ENCODE measurements at regions not wholly inside any gene's neighbourhood (a gene's known extent, or its start where the extent isn't known, plus 50 kb on each side); places are given as distances from the start of the nearest gene placed in this dataset.
"Not testable (repeated sequence)": the region's sequence is repeated elsewhere in the genome, so short reads cannot be mapped to it uniquely, and the experiment has no call there.

DNA sequence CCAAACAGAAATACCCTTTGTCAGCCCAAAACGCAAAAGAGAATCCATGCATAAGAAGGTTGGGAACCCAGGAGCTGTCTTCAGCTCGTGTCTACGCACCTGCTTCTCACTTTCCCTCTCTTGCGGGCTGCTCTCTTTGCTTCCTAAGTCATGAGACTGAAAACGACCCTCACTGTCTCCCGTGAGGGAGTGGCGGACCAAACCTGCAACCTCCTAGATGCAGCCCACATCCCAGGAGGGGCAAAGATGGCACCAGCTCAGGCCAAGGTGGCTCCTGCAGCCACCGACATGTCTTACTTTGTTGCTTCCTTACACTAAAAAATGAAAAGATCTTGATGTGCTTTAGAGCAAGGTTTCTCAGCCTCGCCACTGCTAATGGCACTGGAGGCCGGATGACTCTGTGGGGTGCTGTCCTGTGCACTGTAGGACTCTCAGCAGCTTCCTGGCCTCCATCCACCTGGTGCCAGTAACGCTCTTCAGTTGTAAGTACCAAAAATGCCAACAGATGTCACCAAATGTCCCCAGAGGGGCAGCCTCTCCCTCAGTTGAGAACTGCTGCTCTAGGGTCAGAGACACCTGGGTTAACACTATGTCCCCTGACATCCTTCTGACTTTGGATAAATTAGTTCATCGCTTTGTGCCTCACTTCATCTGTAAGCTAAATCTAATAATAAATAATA is 179.8 kb upstream of the PFKP start:
- DNase-seq = no peak

DNA sequence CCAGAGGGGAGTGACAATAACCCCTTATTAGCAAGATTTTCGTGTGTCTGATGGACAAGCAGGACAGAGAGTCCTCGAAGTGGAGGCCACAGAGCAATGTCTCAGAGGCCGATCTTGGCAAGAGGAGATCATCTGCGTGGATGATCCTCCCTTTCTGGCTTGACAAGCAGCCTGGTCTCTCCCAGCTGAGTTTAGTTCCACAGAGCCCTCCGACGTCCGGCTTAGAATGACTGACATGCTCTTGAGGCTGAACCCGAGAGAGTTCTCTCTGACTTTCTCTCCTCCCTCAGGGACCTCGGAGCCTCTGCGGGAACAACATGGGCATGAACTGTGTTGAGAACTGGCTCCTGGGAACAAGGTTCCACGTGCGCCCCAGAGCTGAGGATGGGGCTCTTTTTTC is 180.7 kb upstream of the PFKP start:
- no peak for DNase-seq

DNA sequence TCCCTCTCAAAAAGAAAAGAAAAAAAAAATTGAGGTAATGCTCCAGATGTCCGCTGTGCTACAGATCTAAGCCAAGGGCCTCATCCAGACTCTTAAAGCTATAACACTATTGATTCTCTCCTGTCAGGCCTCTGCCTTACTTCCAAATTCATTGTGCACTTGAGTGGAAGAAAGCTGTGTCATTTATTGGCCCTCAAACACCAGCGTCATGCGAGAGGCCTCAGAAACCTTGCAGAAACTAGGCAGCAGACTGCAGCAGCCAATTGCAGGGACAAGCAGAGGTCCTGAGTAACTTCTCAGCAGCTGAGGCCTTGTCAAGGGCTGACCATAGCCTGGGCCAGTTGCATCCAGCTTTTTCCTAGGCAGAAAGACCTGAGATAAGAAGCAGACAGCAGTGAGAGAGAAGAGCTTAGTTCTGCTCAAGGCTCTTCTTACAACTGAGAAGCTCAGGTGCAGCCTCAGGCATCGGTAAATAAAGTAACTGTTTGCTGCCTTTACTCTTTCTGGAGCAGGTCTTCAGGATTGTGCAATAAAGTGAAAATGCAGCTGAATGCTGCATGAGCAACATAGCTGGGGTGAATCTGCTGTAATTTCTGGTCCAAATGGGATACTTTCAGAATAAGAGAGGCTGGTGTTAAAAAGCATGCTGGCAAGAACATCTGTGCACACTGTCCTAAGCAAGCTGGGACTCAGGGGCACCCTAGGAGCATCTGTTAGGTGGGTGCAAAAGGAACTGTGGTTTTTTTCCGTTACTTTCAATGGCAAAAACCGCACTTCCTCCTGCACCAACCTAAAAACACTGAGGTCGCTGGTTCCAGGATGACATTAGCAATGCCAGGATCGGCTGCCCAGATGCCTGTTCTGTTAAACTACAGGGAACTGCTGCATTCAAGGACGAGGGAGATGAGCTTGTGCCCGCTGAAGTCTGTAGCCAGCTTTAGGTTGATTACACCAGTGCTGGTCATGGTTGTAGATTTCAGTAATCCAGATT is 181.8 kb upstream of the PFKP start:
- no peak for DNase-seq

DNA sequence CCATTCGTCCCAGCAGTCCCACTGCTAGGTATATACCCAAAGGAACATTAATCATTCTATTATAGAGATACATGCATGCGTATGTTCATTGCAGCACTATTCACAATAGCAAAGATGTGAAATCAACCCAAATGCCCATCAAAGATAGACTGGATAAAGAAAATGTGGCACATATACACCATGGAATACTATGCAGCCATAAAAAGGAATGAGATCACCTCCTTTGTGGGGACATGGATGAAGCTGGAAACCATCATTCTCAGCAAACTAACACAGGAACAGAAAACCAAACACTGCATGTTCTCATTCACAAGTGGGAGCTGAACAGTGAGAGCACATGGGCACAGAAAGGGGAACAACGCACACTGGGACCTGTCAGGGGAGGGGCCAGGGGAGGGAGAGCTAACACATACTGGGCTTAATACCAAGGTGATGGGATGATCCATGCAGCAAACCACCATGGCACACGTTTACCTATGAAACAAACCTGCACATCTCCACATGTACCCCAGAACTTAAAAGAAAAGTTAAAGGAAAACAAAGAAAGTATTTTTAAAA is 183.3 kb upstream of the PFKP start:
- DNase-seq = not testable (repeated sequence)

DNA sequence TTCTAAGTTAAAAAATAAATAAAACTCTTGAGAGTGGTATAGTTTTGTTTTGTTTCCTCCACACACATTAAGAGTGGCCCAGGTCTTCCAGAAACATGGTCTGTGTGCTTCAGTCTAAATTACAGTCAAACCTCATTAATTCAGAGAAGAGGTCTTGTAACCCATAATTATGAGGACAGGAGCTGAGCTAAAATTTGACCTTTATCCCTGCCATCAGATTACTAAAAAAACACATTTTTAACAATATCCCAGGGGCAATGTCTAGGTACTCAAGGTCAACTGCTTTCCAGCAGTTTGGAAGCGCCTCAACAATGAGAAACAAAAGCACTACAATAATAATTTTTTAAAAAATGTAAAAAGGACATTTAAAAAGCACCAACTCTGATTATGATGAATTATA is 184.1 kb upstream of the PFKP start:
- no peak for DNase-seq

DNA sequence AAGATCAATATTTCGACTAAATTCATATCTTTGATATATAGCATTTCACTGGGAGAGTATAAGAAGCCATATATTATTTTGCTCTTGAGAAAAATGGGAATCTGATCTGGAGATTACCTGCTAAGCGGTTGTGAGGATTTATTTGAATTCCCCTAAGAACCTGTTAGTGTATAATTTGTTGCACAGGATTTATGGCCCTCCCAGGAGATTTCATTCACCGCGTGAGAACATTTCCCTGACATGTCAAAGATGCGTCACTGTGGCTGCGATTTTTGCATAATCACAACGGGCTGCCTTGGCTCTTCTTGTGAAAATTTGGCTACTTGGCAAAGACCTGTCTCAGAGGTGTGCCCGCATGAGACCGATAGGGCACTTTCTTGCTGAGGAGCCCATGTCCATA is 184.7 kb upstream of the PFKP start:
- no peak for DNase-seq

DNA sequence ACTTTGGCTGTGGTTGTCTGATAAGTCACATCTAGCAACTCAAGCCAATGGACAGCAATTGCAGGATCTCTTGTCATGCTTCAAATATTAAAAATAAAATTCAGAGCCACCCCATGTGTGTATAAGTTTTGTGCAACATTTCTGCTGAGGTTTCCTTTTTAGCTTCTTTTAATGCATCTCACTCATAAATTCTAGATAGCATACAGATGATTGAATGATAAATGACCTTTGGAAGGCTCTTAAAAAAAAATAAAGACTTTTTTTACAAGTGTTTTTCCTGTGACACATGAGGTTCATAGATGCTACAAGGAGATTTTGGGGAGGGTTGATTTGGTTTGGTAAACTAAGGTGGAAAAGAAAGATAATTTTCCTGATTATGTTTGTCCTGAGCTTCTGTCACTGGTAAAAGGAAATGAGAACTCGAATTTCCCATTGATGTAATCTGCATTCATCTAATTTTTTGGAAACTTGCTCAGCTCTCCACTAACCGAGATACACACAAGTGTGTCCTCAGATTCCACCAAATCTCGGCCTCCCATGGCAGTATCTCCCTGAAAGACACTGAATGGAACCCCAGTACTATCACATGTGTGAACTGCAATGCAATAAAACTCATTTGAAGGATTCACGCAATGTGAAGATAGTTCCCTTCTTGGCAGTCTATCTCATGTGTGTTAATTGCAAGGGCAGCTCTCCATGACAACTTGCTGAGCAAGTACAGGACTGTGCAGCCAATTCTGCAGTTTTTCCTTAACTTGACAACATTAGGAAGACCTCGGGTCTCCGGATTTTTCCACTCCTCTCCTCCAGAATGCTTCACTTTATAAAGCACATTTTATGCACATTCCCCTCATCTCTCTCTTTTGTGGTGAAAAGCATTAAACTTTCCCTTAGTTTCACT is 185.4 kb upstream of the PFKP start:
- DNase-seq = no peak

DNA sequence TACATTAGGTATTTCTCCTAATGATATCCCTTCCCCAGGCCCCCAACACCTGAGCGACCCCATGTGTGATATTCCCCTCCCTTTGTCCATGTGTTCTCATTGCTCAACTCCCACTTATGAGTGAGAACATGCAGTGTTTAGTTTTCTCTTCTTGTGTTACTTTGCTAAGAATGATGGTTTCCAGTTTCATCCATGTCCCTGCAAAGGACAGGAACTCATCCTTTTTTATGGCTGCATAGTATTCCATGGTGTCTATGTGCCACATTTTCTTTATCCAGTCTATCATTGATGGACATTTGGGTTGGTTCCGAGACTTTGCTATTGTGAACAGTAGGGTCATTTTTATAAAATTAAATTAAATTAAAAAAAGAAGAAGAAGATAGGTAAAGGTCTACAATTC is 187.3 kb upstream of the PFKP start:
- not testable (repeated sequence) for DNase-seq

DNA sequence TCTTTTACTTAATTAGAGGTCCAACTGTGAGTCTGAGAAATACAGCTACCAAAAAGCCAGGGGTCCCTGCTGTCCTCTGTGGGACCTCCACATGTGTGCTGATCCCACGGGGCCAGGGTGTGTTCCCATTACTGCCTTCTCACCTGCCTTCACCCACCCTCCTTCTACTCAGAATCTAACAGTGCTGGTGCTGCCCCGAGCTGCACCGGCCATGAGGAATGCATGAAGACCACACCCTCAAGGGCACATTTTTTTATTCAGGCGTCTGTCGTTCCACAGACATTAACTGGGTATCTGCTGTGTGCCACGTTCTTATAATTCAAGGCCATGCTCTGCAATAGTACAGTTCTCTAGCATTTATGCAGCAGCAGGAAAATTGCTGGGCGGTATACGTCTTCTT is 188.5 kb upstream of the PFKP start:
- no peak for DNase-seq

DNA sequence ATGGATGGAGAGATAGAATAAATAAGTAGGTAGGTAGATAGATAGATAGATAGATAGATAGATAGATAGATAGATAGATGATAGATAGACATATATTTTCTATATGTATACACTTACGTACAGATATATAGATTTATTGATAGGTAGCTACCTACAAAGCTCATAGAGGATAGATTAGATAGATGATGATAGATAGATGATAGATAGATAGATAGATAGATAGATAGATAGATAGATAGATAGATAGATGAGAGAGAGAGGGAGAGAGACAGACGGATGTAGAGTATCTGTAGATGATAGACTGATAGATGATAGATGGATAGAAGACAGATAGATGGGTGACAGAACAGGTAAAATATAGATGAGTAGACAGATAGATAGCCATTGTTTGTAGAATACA is 191.3 kb upstream of the PFKP start:
- DNase-seq = no peak

DNA sequence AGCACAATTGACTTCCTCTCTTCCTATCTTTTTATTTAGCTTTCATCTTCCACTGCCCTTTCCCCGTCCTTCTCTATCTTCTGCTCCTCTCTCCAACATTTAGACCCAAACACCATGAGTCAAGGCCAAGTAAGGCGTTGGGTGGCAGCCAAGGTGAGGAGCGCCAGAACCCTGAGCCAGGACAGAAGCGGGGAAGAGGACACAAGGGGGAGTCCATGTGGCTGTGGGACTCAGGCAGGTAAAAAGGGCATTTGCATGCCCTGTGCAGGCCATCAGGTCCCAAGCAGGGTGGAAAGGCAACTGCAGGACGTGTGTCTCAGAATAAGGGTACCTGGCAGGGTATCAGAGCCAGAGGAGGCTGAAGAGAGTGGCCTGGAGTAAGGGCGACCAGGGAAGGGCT is 192.4 kb upstream of the PFKP start:
- no peak for DNase-seq

DNA sequence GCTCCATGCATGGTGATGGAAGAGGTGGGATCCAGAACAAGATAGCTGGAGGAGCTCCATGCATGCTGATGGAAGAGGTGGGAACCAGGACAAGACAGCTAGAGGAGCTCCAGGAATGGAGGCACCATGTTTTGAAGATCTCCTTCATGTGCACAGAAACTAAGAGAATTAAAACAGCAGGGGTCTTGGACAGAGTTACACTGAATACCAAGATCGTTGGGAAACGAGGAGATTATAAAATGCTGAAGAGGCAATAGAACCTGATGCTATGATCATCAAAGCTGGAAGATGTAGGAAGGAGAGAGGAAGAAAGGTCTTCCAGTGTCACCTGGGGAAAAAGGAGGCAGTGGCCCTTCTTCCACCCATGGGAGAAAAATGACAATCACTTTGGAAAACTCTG is 193.6 kb upstream of the PFKP start:
- no peak for DNase-seq

DNA sequence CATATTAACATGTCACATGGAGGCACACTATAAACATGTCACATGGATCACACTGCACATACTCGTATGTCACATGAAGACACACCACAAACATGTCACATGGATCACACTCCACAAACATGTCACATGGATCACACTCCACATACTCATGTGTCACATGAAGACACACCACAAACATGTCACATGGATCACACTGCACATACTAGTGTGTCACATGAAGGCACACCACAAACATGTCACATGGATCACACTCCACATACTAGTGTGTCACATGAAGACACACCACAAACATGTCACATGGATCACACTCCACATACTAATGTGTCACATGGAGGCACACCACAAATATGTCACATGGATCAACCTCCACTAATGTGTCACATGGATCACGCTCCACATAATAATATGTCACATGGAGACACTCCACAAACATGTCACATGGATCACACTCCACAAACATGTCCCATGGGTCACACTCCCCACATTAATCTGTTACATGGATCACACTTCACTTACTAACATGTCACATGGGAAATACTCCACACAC is 195.6 kb upstream of the PFKP start:
- no peak for DNase-seq

DNA sequence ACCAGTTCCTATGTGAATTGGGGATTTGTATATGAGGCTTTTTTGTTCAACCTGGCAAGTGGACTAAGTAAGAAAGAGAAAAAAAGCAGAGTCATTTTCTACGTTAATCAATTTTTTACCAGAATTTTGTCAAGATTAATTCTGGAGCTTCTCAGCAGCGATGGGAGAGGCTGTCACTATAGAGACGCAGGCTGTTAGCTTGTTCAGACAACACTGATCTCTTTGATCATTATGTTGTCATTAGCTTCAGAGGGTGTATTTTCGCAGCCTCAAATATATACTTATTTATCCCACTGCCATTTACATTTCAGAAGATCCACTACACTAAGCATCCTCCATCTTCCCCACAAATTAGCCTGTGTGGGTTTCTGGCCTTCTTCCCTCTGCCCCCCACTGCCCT is 196.7 kb upstream of the PFKP start:
- no peak for DNase-seq

DNA sequence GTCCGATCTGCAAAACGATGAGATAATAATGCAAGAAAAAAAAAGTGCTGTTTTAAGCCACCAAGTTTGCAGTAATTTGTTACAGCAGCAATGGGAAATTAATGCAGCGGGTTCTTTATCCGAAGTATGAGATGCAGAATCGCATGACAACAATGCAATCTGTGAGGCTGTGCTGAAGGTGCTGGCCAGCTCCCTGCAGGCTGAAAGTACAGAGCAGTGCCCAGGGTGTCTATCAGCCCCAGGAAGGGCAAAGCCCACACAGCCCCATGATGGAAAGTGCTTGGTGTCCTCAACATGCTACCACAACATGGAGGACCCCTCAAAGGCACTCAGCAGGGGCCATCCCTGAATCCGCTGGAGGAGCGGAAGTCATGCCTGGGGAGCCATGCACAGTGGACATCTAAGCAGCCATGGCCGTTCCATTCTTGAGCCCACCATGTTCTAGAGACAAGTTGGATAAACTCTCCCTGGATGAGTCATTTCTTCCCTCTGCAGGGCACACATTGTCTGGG is 199.5 kb upstream of the PFKP start:
- no peak for DNase-seq

DNA sequence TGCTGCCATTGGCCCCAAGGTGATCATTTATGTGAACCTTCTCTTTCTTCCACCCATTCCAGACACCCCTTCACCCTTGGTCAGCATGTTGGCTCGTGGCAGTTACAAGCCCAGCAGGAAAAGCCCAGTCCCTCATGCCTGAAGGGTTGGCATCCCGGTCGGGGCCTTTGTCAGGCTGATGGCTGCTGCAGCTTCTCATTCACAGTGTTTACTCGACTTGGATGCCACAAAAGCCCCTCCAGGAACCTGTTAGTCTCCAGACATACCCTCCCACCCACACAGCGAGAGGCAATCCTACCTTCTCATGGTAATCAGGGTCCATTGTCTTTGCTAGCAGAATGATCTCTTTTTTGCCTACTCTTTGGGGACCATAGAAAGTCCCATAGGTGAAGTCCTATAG is 200.8 kb upstream of the PFKP start:
- no peak for DNase-seq

DNA sequence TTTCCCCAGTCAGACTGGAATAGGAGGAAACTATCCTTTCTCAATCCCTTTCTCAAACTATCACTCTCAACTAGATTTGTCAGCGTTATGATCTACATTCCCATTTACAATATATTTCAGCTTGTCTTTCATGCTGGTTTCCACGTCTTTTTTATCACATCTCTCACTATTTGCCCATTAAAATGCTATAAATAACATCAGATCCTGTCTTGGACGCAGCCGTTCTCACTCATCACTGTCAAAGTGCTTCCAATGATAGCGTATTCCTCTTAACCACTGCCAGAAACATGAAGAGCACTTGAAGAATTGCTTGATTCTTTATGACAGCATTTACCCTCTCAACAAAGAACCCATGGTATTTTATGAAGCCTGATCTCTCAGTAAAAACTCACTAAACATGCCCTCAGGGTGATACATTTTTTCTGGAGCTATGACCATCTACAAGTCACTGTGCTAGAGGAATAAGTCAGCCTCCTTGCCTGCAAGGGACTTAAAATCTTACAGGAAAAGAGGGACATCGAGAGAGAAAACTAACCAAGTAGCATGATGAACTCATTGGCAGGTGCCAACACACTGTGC is 205.6 kb upstream of the PFKP start:
- DNase-seq = no peak

DNA sequence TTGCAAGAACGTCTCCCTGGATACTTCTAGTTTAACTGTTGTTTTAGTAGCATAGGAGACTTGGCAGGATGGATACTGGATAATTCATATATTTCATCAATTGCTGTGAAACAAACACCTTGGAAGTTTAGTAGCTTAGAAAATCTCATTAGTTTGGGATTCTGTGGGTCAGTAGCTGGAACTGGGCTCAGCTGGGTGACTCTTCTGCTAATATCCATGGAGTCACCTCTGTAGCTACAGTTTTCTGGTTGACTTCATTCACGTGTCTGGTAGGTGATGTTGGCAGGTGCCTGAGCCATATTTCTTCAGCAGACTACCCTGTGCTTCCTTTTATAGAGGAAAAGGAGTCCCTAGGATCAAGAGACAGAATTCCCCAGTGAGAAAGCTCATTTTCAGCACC is 208.9 kb upstream of the PFKP start:
- no peak for DNase-seq

DNA sequence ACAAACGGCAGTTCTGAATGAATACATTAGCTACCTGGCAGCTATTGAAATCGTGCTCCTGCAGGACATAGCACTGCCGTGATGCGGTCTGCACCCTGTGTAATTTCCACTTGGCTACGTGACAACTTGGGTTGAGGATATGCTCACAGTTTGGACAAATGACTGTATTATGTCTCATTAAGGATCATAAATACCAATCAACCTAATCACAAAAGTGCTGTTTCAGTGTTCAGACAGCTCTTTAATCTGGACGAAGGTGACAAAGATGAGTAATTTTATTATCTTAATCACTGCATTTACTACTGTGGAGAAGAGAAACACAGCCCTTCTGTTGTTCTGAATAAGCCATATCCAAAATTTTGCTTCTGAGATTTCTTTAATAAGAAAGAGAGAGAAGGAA is 210.8 kb upstream of the PFKP start:
- DNase-seq = no peak

DNA sequence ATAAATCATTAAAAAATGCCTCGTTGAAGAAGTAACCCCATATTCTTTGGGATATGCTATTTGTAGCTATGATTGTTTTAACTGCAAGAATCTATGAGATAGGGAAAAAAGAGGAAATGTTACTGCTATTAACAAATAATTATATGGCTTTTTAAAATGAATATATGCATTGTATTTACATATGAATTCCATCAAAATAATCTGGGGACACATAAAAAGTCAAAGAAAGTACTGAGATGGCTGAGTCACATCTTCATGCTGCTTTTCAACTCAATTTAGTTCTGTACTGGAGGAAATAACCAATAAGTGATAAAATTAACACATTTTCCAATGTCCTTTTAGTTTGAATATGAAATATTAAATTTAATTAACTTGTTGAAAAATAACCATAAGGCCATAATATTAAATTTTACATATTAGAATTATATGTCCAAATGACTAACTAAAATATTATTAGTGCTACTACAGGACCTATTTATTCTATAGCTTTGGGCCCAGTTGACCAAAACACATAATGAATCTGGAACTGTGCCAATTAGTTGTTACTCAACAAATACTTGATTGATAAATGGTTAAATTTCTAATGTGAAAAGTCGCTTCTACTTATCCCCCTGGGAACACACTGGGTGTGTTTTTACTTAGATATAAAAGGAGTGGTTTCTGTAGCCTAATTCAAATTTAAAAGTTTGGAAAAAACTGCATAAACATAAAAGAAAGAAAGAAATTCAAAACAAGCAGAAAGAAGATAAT is 214.6 kb upstream of the PFKP start:
- no peak for DNase-seq

DNA sequence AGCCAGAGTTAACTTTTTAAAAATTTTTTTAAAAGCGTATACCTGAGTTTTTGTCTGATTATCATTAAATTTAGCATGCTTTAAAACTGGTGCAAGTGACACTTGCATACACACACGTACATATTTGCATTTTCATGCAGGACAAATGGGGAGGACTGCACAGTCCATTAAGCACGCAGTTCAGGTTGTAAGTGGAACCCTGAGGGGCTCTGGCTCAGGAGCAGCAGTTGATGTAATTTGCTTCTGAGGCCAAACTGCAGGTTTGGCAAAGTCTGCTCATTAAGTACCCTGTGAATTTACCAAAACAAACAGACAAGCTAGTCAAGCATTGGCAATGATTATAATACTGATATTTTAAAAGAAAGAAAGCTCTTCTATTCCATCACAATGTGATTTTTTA is 215.8 kb upstream of the PFKP start:
- DNase-seq = no peak
